CD4-positive, CD25-positive, alpha-beta regulatory T cell (primary cell): ENCODE measurements at regions not wholly inside any gene's neighbourhood (a gene's known extent, or its start where the extent isn't known, plus 50 kb on each side); places are given as distances from the start of the nearest gene placed in this dataset.
"Not testable (repeated sequence)": the region's sequence is repeated elsewhere in the genome, so short reads cannot be mapped to it uniquely, and the experiment has no call there.

ENCODE experiments used
- ATAC-seq, 2 donors: fragments of 150-1000 bp; cut with Tn5 transposase; one replicate each; pipeline ENCODE4 v1.10.0; 2021; ENCODE audit warnings: low read depth in 2 of 2, moderate number of reproducible peaks in 2 of 2, moderate library complexity in 1 of 2
- DNase-seq, 3 donors: peaks; one replicate each; pipeline versions ENCODE4 v3.0.0 to v3.0.0-alpha.2; 2012 to 2022; ENCODE audit warnings: mixed read lengths in 1 of 3
- H3K27ac ChIP-seq: one replicate; pipeline ENCODE4 v1.7.0; 2013; ENCODE audit warnings: mild to moderate bottlenecking, low read length; ENCODE audit not compliant: insufficient read depth, poor library complexity, severe bottlenecking
- H3K27me3 ChIP-seq: one replicate; pipeline ENCODE4 v1.7.0; 2013; ENCODE audit warnings: low read length; ENCODE audit not compliant: control insufficient read depth, insufficient read depth
- H3K36me3 ChIP-seq: one replicate; pipeline ENCODE4 v1.7.0; 2013; ENCODE audit warnings: mild to moderate bottlenecking, low read length, moderate library complexity; ENCODE audit not compliant: control insufficient read depth, insufficient read depth
- H3K4me1 ChIP-seq: 2 replicates; pipeline ENCODE4 v1.7.0; 2013; ENCODE audit warnings: mild to moderate bottlenecking, low read length; ENCODE audit not compliant: insufficient read depth, control insufficient read depth, poor library complexity, severe bottlenecking
- H3K4me3 ChIP-seq: one replicate; pipeline ENCODE4 v1.7.0; 2013; ENCODE audit warnings: low read depth, mild to moderate bottlenecking, low read length, moderate library complexity
- H3K9me3 ChIP-seq, 2 experiments: 1 replicate in 1 of 2; 2 replicates in 1 of 2; pipeline ENCODE4 v1.7.0; 2013; ENCODE audit warnings: low read length in 2 of 2, mild to moderate bottlenecking in 1 of 2, moderate library complexity in 1 of 2; ENCODE audit not compliant: control insufficient read depth in 2 of 2
- H3K27ac Mint-ChIP-seq, 3 donors: one replicate each; pipeline ENCODE4 v1.8.0; 2020 to 2022; ENCODE audit warnings: mild to moderate bottlenecking in 3 of 3, mixed read lengths in 3 of 3, moderate library complexity in 2 of 3
- H3K27me3 Mint-ChIP-seq: one replicate; pipeline ENCODE4 v1.8.0; 2022; ENCODE audit warnings: mild to moderate bottlenecking, mixed read lengths
- H3K36me3 Mint-ChIP-seq: one replicate; pipeline ENCODE4 v1.8.0; 2020; ENCODE audit warnings: mixed read lengths
- H3K4me1 Mint-ChIP-seq, 4 donors: one replicate each; pipeline ENCODE4 v1.8.0; 2020 to 2022; ENCODE audit warnings: mixed read lengths in 4 of 4, mild to moderate bottlenecking in 1 of 4
- H3K4me3 Mint-ChIP-seq, 4 donors: one replicate each; pipeline ENCODE4 v1.8.0; 2020 to 2022; ENCODE audit warnings: mild to moderate bottlenecking in 4 of 4, mixed read lengths in 4 of 4, moderate library complexity in 3 of 4
- H3K9me3 Mint-ChIP-seq, 7 donors: one replicate each; pipeline ENCODE4 v1.8.0; 2020 to 2022; ENCODE audit warnings: mixed read lengths in 7 of 7, mild to moderate bottlenecking in 3 of 7, moderate library complexity in 2 of 7

DNA sequence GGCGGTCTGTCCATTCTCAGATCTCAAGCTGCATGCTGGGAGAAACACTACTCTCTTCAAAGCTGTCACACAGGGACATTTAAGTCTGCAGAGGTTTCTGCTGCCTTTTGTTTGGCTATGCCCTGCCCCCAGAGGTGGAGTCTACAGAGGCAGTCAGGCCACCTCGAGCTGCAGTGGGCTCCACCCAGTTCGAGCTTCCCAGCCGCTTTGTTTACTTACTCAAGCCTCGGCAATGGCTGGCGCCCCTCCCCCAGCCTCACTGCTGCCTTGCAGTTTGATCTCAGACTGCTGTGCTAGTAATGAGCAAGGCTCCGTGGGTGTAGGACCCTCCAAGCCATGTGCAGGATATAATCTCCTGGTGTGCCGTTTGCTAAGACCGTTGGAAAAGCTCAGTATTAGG, 486.1 kb downstream of the DTWD2 start:
- H3K4me3 Mint-ChIP-seq, H3K36me3 ChIP-seq, DNase-seq, ATAC-seq, H3K4me3 ChIP-seq, H3K27ac ChIP-seq, H3K36me3 Mint-ChIP-seq, H3K27me3 Mint-ChIP-seq, H3K4me1 Mint-ChIP-seq, H3K27me3 ChIP-seq, H3K9me3 ChIP-seq, H3K4me1 ChIP-seq, H3K27ac Mint-ChIP-seq: not testable (repeated sequence)
- H3K9me3 Mint-ChIP-seq = peaks cover 0 to 13% (median 3%) of the 10 kb centered on the region in 7 donors

DNA sequence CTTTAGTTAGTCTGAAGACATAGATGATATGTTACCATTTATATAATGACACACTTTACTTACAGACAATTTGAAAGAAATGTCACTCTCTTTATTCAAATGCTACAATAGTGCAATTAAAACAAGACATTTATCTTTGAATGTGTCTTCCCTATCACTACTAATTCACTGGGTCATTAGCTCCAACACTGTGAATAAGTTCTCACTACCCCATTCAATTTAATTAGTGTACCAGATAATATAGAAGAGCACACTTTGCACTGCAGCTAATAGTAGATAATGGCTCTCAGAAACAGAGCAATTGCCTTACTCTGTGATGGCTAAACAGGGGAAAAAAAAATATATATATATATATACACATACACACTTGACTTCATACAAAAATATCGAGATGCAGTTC, 497.0 kb downstream of the DTWD2 start:
- peaks cover 0 to 12% (median 4%) of the 10 kb centered on the region in 7 donors for H3K9me3 Mint-ChIP-seq

DNA sequence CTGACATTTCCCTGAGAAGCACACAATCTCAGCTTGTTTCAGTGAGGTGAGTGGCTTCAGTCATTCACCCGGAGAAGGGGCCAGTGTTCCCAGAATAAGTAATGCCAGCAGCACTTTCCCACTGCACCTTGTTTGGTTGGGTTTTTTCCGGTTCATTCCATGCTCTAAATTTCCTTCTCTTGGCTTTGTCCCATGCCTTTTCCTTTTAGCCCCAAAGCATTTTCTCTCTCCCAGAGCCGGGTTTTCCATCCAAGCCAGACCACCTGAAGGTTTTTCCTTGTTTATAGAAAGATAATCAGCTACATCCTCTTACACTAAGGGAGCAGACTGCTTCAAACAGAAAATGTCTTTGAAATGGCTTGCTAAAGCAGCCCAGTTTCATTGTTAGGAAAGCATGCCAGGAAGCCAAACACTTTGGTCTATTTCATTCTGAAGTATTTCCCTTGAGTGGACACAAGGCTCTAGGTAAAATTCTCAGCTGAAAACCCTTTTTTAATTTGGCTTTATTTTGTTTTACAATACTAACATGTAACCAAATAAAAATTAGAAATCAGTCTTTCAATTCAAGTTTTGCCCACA, 501.6 kb downstream of the DTWD2 start:
- no peaks in the 10 kb centered on the region for H3K4me1 ChIP-seq
- DNase-seq (no peak), ATAC-seq (no peak)
- H3K4me3 Mint-ChIP-seq = no peak overlapping the region
- peaks cover 0 to 9% (median 6%) of the 10 kb centered on the region in 7 donors for H3K9me3 Mint-ChIP-seq
- no peaks in the 10 kb centered on the region for H3K36me3 Mint-ChIP-seq
- no peaks in the 10 kb centered on the region for H3K36me3 ChIP-seq
- H3K4me1 Mint-ChIP-seq = no peaks in the 10 kb centered on the region
- peaks cover 0 to 2% of the 10 kb centered on the region in 2 experiments for H3K9me3 ChIP-seq
- H3K27me3 ChIP-seq = no peaks in the 10 kb centered on the region
- no peak overlapping the region for H3K4me3 ChIP-seq
- no peaks in the 10 kb centered on the region for H3K27me3 Mint-ChIP-seq
- no peak overlapping the region for H3K27ac ChIP-seq
- H3K27ac Mint-ChIP-seq = no peak overlapping the region

More for the DNA sequence above, 497.0 kb downstream of the DTWD2 start:
- no peaks in the 10 kb centered on the region for H3K27me3 ChIP-seq
- ATAC-seq (no peak), DNase-seq (no peak)
- H3K9me3 ChIP-seq = peaks cover 0 to 2% of the 10 kb centered on the region in 2 experiments
- no peak overlapping the region for H3K4me3 ChIP-seq
- no peaks in the 10 kb centered on the region for H3K27me3 Mint-ChIP-seq
- no peaks in the 10 kb centered on the region for H3K4me1 Mint-ChIP-seq
- H3K36me3 ChIP-seq = no peaks in the 10 kb centered on the region
- H3K4me1 ChIP-seq = no peaks in the 10 kb centered on the region
- H3K27ac Mint-ChIP-seq = no peak overlapping the region
- H3K36me3 Mint-ChIP-seq = no peaks in the 10 kb centered on the region
- H3K27ac ChIP-seq = no peak overlapping the region
- H3K4me3 Mint-ChIP-seq = no peak overlapping the region

- Mint-ChIP-seq H3K4me1 (no peaks in the 10 kb centered on the region), H3K4me3 (no peak overlapping the region), H3K27me3 (no peaks in the 10 kb centered on the region), H3K9me3 (peaks cover 0 to 15% (median 5%) of the 10 kb centered on the region in 7 donors), H3K36me3 (no peaks in the 10 kb centered on the region), H3K27ac (no peak overlapping the region)
- no peaks in the 10 kb centered on the region for H3K4me1 ChIP-seq
- ATAC-seq (no peak), DNase-seq (no peak)
- no peaks in the 10 kb centered on the region for H3K36me3 ChIP-seq
- no peaks in the 10 kb centered on the region for H3K9me3 ChIP-seq
- no peaks in the 10 kb centered on the region for H3K27me3 ChIP-seq
- no peak overlapping the region for H3K27ac ChIP-seq
- no peak overlapping the region for H3K4me3 ChIP-seq
These were observed 509.1 kb downstream of the DTWD2 start for GRCh38 chr5:118479285-118479684.

- no peaks in the 10 kb centered on the region for H3K36me3 ChIP-seq
- H3K4me1 Mint-ChIP-seq = no peaks in the 10 kb centered on the region
- H3K4me3 ChIP-seq = no peak overlapping the region
- DNase-seq (no peak), ATAC-seq (no peak)
- H3K27me3 ChIP-seq = no peaks in the 10 kb centered on the region
- peaks cover 0 to 15% (median 5%) of the 10 kb centered on the region in 7 donors for H3K9me3 Mint-ChIP-seq
- no peaks in the 10 kb centered on the region for H3K36me3 Mint-ChIP-seq
- no peak overlapping the region for H3K27ac Mint-ChIP-seq
- H3K9me3 ChIP-seq = no peaks in the 10 kb centered on the region
- H3K4me3 Mint-ChIP-seq = no peak overlapping the region
- no peaks in the 10 kb centered on the region for H3K4me1 ChIP-seq
- H3K27ac ChIP-seq = no peak overlapping the region
- no peaks in the 10 kb centered on the region for H3K27me3 Mint-ChIP-seq
These were observed 509.5 kb downstream of the DTWD2 start for GRCh38 chr5:118478852-118479251.

DNA sequence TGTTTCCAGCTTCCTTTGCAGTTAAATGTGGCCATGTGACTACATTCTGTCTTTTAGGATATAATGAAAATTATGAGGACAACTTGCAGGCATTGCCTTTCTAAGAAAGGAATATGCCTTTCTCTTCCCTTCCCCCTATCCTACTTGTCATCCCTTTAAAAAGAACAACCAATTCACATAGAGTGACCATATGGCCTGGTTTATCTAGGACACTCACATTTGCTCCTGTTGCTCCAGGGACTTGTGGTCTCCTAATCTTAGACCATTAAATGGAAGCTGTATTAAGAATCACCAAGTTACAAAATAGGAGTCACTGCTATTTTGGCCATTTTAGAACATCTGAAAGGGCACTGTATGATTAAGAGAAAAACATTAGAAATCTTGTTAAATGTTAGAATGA, 520.3 kb downstream of the DTWD2 start:
- Histone ChIP-seq H3K4me3 (no peak overlapping the region), H3K36me3 (no peaks in the 10 kb centered on the region), H3K27me3 (no peaks in the 10 kb centered on the region), H3K27ac (no peak overlapping the region), H3K9me3 (no peaks in the 10 kb centered on the region), H3K4me1 (no peaks in the 10 kb centered on the region)
- Mint-ChIP-seq H3K4me3 (no peak overlapping the region), H3K9me3 (peaks cover 0 to 9% (median 0%) of the 10 kb centered on the region in 7 donors), H3K36me3 (no peaks in the 10 kb centered on the region), H3K4me1 (no peaks in the 10 kb centered on the region), H3K27me3 (no peaks in the 10 kb centered on the region), H3K27ac (no peak overlapping the region)
- ATAC-seq (no peak), DNase-seq (no peak)

- peaks cover 0 to 9% (median 0%) of the 10 kb centered on the region in 7 donors for H3K9me3 Mint-ChIP-seq
- no peak overlapping the region for H3K27ac Mint-ChIP-seq
These were observed 521.2 kb downstream of the DTWD2 start for GRCh38 chr5:118467103-118467502.

GRCh38 chr5:118466418-118466817, 521.9 kb downstream of the DTWD2 start:
- Histone ChIP-seq H3K27me3 (no peaks in the 10 kb centered on the region), H3K4me1 (no peaks in the 10 kb centered on the region), H3K27ac (no peak overlapping the region), H3K9me3 (no peaks in the 10 kb centered on the region), H3K36me3 (no peaks in the 10 kb centered on the region), H3K4me3 (no peak overlapping the region)
- Mint-ChIP-seq H3K4me1 (no peaks in the 10 kb centered on the region), H3K27ac (no peak overlapping the region), H3K9me3 (peaks cover 0 to 6% (median under 1%) of the 10 kb centered on the region in 7 donors), H3K36me3 (no peaks in the 10 kb centered on the region), H3K27me3 (no peaks in the 10 kb centered on the region), H3K4me3 (no peak overlapping the region)
- ATAC-seq (no peak), DNase-seq (no peak)

More at GRCh38 chr5:118467103-118467502, 521.2 kb downstream of the DTWD2 start:
- Histone ChIP-seq H3K4me3 (no peak overlapping the region), H3K27me3 (no peaks in the 10 kb centered on the region), H3K9me3 (no peaks in the 10 kb centered on the region), H3K4me1 (no peaks in the 10 kb centered on the region), H3K27ac (no peak overlapping the region), H3K36me3 (no peaks in the 10 kb centered on the region)
- Mint-ChIP-seq H3K4me3 (no peak overlapping the region), H3K4me1 (no peaks in the 10 kb centered on the region), H3K27me3 (no peaks in the 10 kb centered on the region), H3K36me3 (no peaks in the 10 kb centered on the region)
- no peak for DNase-seq
- no peak for ATAC-seq
